SJSA1 (cell line): ENCODE measurements at regions not wholly inside any gene's neighbourhood (a gene's known extent, or its start where the extent isn't known, plus 50 kb on each side); places are given as distances from the start of the nearest gene placed in this dataset.

Experiments used
- DNase-seq, 2 experiments: peaks; one replicate each; pipeline ENCODE4 v3.0.0-alpha.2; 2015 to 2020; ENCODE audit warnings: low spot score in 2 of 2, low read depth in 1 of 2
- H3K27ac ChIP-seq: fragments of 250-450 bp; sonication (Bioruptor Pico); 2 replicates; pipeline ENCODE4 v1.5.1; 2020; ENCODE audit warnings: mild to moderate bottlenecking, moderate library complexity
- H3K27me3 ChIP-seq: fragments of 250-450 bp; sonication (Bioruptor Pico); replicated peaks from 2 replicates; pipeline ENCODE4 v1.5.1; 2020; ENCODE audit warnings: mild to moderate bottlenecking, moderate library complexity
- H3K36me3 ChIP-seq: fragments of 250-450 bp; sonication (Bioruptor Pico); 2 replicates; pipeline ENCODE4 v1.5.1; 2020; ENCODE audit warnings: mild to moderate bottlenecking
- H3K4me1 ChIP-seq: fragments of 250-450 bp; sonication (Bioruptor Pico); replicated peaks from 2 replicates; pipeline ENCODE4 v1.6.1; 2021; ENCODE audit warnings: mild to moderate bottlenecking
- H3K4me3 ChIP-seq: fragments of 250-450 bp; sonication (Bioruptor Pico); 2 replicates; pipeline ENCODE4 v1.5.1; 2020; ENCODE audit warnings: mild to moderate bottlenecking
- H3K9me3 ChIP-seq: fragments of 250-450 bp; sonication (Bioruptor Pico); replicated peaks from 2 replicates; pipeline ENCODE4 v1.5.1; 2020; ENCODE audit warnings: mild to moderate bottlenecking

GRCh38 chrX:110863883-110864282, 68.3 kb upstream of the CHRDL1 start:
- H3K4me3 ChIP-seq: no peak overlapping the region
- no peak overlapping the region for H3K27ac ChIP-seq
- H3K36me3 ChIP-seq: no peaks in the 10 kb centered on the region
- no peaks in the 10 kb centered on the region for H3K9me3 ChIP-seq
- no peaks in the 10 kb centered on the region for H3K4me1 ChIP-seq
- DNase-seq: no peak
- H3K27me3 ChIP-seq: no peaks in the 10 kb centered on the region

DNA sequence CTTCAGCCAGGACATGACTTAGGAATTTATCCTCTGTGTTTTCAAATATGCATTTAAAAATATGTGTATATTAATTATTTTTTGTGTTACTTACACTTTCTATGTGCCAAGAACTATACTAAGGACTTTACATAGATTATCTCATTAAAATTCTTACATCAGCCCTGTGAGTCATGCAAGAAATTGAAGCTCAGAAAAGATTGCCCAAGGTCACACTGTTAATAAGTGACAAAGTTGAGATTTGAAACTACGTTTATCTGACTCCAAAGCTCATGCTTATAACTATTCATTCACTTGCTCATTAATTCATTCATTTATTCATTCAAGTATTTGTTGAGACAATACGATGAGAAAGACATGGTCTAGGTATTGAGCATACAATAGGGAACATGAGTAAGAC, 62.9 kb upstream of the CHRDL1 start:
- Histone ChIP-seq H3K4me1 (no peaks in the 10 kb centered on the region), H3K36me3 (no peaks in the 10 kb centered on the region), H3K27ac (no peak overlapping the region), H3K27me3 (no peaks in the 10 kb centered on the region), H3K9me3 (no peaks in the 10 kb centered on the region), H3K4me3 (no peak overlapping the region)
- DNase-seq: no peak

- Histone ChIP-seq H3K9me3 (no peaks in the 10 kb centered on the region), H3K27ac (no peak overlapping the region)
- peak in 1 of 2 experiments; percentile 4 for DNase-seq
Measured at GRCh38 chrX:110853610-110854009, 58.0 kb upstream of the CHRDL1 start.

GRCh38 chrX:110852180-110852579, 56.6 kb upstream of the CHRDL1 start:
- no peak overlapping the region for H3K4me3 ChIP-seq
- peak in 1 of 2 experiments; percentile 2 for DNase-seq
- no peak overlapping the region for H3K27ac ChIP-seq
- no peaks in the 10 kb centered on the region for H3K9me3 ChIP-seq
- H3K4me1 ChIP-seq: no peaks in the 10 kb centered on the region
- no peaks in the 10 kb centered on the region for H3K36me3 ChIP-seq
- no peaks in the 10 kb centered on the region for H3K27me3 ChIP-seq

More at GRCh38 chrX:110853610-110854009, 58.0 kb upstream of the CHRDL1 start:
- no peaks in the 10 kb centered on the region for H3K36me3 ChIP-seq
- no peaks in the 10 kb centered on the region for H3K27me3 ChIP-seq
- no peaks in the 10 kb centered on the region for H3K4me1 ChIP-seq
- no peak overlapping the region for H3K4me3 ChIP-seq

- H3K9me3 ChIP-seq: no peaks in the 10 kb centered on the region
- no peaks in the 10 kb centered on the region for H3K27me3 ChIP-seq
- no peaks in the 10 kb centered on the region for H3K4me1 ChIP-seq
- H3K27ac ChIP-seq: no peak overlapping the region
- no peak for DNase-seq
- no peak overlapping the region for H3K4me3 ChIP-seq
- H3K36me3 ChIP-seq: no peaks in the 10 kb centered on the region
Measured at GRCh38 chrX:110851780-110852179, 56.2 kb upstream of the CHRDL1 start.

DNA sequence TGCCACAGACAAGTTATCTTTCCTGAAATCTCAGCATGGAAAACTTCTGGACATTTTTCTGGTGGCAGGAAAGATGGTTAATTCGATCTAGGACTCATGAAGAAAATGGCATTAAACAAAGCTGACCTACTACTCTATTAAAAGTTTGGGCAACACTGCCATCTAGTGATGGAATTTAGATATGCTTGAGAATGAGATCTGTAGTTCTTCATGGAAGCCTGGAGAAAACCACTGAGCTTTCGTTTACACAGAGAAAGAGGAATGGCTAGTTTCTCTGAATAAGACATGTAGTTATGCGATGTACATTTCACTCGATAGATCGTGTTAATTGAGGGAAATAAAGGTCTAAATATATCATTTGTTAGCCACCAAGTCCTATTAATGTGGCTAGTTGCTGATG, 51.7 kb upstream of the CHRDL1 start:
- Histone ChIP-seq H3K4me3 (no peak overlapping the region), H3K9me3 (no peaks in the 10 kb centered on the region), H3K27ac (no peak overlapping the region), H3K27me3 (no peaks in the 10 kb centered on the region), H3K36me3 (no peaks in the 10 kb centered on the region), H3K4me1 (no peaks in the 10 kb centered on the region)
- peak in 1 of 2 experiments; percentile 21 for DNase-seq

GRCh38 chrX:110846071-110846470, 50.5 kb upstream of the CHRDL1 start:
- DNase-seq: no peak
- no peak overlapping the region for H3K4me3 ChIP-seq
- no peaks in the 10 kb centered on the region for H3K4me1 ChIP-seq
- H3K27me3 ChIP-seq: no peaks in the 10 kb centered on the region
- no peaks in the 10 kb centered on the region for H3K36me3 ChIP-seq
- H3K9me3 ChIP-seq: no peaks in the 10 kb centered on the region
- H3K27ac ChIP-seq: no peak overlapping the region
